Forelimb muscle (tissue), 1 donor: ENCODE measurements at regions not wholly inside any gene's neighbourhood (a gene's known extent, or its start where the extent isn't known, plus 50 kb on each side); places are given as distances from the start of the nearest gene placed in this dataset.

Experiments
- DNase-seq: peaks from one replicate; pipeline ENCODE4 v3.0.0-alpha.2; 2013; ENCODE audit warnings: low read depth

- DNase-seq: no peak
These were observed 146.9 kb downstream of the KLF13 start for GRCh38 chr15:31473385-31474058.

- DNase-seq: no peak
These were observed 147.6 kb downstream of the KLF13 start for GRCh38 chr15:31474059-31474868.

- no peak for DNase-seq
These were observed 149.7 kb downstream of the KLF13 start for GRCh38 chr15:31476236-31476810.

- no peak for DNase-seq
These were observed 150.2 kb downstream of the KLF13 start for GRCh38 chr15:31476866-31477265.

- DNase-seq: no peak
These were observed 150.7 kb downstream of the KLF13 start for GRCh38 chr15:31477301-31477700.

GRCh38 chr15:31477851-31478701 is 151.4 kb downstream of the KLF13 start:
- DNase-seq: no peak

- DNase-seq: no peak
These were observed 152.1 kb downstream of the KLF13 start for GRCh38 chr15:31478702-31479221.

GRCh38 chr15:31480356-31481025 is 153.9 kb downstream of the KLF13 start:
- no peak for DNase-seq

- DNase-seq: no peak
These were observed 154.5 kb downstream of the KLF13 start for GRCh38 chr15:31481142-31481541.

- DNase-seq: no peak
These were observed 155.7 kb downstream of the KLF13 start for GRCh38 chr15:31482122-31482922.

- DNase-seq: no peak
These were observed 156.7 kb downstream of the KLF13 start for GRCh38 chr15:31483053-31483985.

- DNase-seq: no peak
These were observed 157.6 kb downstream of the KLF13 start for GRCh38 chr15:31483986-31484951.

- no peak for DNase-seq
These were observed 158.4 kb downstream of the KLF13 start for GRCh38 chr15:31484986-31485385.

- DNase-seq: no peak
These were observed 158.8 kb downstream of the KLF13 start for GRCh38 chr15:31485431-31485830.

- no peak for DNase-seq
These were observed 159.4 kb downstream of the KLF13 start for GRCh38 chr15:31485911-31486461.

GRCh38 chr15:31486506-31486905 is 159.9 kb downstream of the KLF13 start:
- no peak for DNase-seq

GRCh38 chr15:31486906-31487695 is 160.5 kb downstream of the KLF13 start:
- no peak for DNase-seq
